SH-SY5Y (cell line): ENCODE measurements at regions not wholly inside any gene's neighbourhood (a gene's known extent, or its start where the extent isn't known, plus 50 kb on each side); places are given as distances from the start of the nearest gene placed in this dataset.

ENCODE experiments used
- GATA2 ChIP-seq: IDR thresholded peaks from 2 replicates; pipeline ENCODE4 v1.6.1; 2011; ENCODE audit warnings: mild to moderate bottlenecking, low read depth, low read length
- GATA3 ChIP-seq: IDR thresholded peaks from 2 replicates; pipeline ENCODE4 v1.6.1; 2011; ENCODE audit warnings: low read depth, mild to moderate bottlenecking, low read length, moderate library complexity

DNA sequence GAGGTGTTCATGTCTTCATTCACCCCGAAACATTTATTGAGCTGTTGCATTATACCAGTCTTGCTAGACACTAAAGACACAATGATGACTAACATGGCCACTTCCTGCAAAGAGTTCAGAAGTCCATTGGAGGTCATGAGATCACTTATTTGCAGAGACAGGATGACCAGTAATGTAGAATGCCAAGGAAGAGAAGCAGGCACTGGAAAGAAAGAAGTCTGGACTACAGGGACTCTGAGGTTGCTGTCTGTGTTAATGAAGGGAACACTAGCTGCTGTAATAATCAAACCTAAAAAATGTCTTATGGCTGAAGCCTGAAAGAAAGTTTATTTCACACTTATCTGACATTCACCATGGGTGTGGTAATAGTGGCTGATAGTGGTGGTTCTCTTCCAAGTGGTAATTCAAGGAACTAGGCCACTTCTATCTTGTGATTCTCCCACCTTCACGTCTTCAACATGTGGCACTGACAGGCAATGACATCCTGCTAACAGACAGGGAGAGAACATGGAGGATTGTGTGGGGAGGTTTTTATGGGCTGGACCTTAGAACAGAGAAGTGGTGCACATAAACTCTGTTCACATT, 89.2 kb upstream of the MKLN1 start:
- no peak for TF ChIP-seq GATA3
- TF ChIP-seq GATA2: no peak

DNA sequence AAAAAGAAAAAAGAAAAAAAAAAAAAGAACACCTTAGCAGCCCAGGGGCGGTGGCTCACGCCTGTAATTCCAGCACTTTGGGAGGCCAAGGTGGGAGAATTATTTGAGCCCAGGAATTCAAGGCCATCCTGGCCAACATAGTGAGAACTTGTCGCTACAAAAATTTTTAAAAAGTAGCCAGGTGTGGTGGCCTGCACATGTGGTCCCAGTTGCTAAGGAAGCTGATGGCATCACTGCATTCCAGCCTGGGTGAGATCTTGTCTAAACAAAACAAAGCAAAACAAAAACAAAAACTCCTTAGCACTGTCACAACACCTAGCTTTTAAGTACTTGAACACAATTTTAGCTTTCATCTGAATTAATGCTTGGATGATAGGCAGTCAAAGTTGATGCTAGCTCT, 86.3 kb upstream of the MKLN1 start:
- TF ChIP-seq GATA2 (no peak), GATA3 (no peak)

DNA sequence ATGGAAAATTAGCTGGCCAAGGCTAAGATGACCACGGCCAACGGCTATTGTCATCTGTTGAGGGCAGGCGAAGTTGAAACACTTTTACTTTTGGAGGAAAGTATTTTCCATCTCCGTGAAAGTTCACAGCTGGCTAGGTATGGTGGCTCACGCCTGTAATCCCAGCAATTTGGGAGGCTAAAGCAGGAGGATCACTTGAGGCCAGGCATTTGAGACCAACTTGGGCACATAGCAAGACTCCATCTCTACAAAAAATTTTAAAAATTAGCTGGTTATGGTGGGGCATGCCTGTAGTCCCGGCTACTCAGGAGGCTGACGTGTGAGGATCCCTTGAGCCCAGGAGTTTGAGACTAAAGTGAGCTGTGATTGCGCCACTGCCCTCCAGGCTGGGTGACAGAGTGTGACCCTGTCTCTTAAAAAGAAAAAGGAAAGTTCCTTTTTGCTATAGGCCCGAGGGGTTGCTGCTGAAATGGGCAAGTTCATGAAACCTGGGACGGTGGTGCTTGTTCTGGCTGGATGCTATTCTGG, 85.5 kb upstream of the MKLN1 start:
- TF ChIP-seq GATA2: no peak
- no peak for TF ChIP-seq GATA3

DNA sequence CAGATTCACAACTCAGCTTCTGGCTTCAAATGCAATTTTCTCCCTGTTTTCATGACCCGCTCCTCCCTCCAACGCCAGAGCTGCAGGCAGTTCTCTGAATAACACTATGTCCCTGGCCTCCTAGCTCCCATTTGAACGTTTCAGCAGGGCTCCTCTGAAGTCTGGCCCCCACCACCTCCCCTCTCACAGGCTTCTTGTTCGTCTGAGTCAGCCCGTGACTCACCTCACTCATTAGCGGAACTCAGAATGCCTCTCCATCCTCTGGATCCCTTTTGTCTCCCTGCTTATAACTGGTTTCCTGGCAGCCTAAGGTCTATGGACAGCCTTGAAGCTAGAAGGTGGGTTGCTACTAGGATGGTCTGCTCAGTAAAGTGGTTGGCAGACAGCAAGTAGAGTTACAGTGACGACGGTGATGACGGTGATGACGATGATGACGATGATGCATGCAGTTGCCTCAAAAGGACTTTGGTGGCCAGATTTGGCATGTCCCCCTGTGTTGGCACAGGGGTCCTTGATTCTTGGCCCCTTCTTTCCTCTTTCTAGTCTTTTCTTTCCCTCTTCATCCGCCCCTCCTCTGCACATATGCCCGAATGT, 83.3 kb upstream of the MKLN1 start:
- TF ChIP-seq GATA3 (no peak), GATA2 (no peak)

DNA sequence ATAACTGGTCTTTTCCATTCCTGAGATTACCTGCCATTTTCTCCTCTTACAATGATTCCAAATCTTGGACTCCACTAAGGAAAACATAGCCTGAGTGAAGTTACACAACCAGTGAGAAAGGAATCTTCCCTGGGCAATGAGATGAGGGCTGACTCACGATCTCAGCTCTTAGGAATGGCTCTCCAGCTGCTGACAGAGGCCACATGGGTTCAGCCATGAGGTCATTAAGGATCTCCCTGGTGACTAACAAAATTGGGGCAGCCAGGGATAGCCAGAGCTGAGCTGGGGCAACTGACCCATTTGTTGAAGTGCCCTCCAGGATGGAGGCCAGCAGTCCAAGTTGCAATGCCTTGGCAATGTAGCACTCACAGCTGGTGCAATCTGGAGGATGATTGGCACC, 78.7 kb upstream of the MKLN1 start:
- TF ChIP-seq GATA2: no peak
- TF ChIP-seq GATA3: no peak

DNA sequence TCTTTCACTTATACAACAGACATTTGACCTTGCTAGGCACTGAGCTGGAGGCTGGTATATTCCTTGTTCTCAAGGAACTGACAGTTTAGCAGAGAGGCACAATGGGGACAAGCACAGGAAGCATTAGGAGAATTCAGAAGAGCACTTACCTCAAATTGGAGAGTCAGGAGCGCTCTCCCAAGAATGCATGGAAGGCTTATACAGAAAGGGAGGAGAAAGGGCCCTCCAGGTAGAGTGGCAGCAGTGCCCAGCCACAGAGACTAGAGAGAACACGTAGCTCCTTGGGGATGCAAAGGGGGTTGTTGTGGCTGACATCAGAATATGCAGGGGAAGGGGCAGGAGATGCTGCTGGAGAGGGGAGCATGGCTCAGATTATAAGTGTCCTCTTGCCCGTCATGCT, 78.2 kb upstream of the MKLN1 start:
- no peak for TF ChIP-seq GATA3
- no peak for TF ChIP-seq GATA2

DNA sequence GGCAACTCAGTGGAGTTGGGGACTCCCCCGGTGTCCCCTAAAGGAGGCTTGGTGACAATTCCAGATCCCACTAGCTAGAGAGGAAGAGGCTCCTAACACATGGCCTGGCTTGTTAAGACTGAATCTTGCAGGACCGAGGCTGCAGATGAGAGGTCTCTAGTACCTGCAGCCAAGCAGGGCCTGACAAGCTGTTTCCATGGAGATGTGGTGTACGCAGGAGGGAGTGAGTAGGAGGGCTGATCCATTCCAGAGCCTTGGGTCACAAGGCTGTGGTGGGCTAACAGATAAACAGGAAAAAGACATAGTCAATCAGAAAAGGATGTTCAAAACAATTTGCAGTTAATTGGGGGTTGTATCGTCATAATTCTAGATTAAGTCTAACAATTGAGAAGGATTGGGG, 77.3 kb upstream of the MKLN1 start:
- TF ChIP-seq GATA3 (no peak), GATA2 (no peak)

DNA sequence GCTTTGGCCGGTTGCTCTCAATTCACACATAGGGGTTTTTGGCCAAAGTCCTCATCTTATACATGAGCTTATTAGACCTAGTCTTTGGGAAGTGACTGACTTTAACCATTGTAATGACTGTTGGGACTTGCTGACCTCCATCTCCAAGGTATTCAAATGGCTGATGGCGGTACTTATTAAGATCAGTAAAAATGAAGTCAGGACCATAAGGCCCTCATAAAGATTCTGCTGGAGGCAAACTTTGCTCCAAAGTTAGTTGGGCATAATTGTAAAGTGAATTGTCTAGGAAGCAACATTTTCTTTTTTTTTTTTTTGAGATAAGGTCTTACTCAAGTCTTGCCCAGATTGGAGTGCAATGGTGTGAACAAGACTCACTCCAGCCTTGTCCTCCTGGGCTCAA, 76.3 kb upstream of the MKLN1 start:
- no peak for TF ChIP-seq GATA3
- TF ChIP-seq GATA2: no peak

DNA sequence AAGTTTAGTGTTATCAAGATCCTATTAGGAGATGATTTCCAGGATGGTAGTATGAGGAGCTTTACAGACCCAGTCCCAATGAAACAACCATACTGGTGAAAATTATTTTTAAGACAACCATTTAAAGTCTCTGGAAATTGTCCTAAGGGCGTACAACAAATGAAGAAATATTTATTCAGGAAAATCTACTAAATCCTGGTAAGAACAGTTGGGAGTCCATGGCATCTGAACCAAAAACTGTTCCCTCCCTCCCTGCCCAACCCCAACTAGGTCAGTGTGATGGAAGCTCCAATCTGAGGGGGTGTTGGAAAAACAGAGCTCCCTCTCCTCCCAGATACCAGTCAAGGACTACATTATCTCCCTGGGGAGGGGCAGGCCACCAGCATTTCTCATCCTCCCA, 74.7 kb upstream of the MKLN1 start:
- TF ChIP-seq GATA3: no peak
- TF ChIP-seq GATA2: no peak

DNA sequence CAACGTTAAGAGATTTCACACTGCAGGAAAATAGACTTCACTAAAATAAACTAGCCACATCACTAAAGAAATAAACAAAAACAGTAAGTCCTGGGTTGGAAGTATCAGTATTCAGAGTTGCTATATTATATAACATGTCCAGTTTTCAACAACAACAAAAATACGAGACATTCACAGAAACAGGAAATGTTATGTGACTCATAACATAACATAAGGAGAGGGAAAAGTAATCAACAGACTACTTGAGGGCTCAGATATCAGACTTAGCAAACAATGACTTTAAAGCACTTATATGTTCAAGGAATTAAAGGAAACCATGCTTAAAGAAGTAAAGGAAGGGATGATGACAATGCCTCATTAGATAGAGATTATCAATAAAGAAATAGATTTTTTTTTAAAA, 73.5 kb upstream of the MKLN1 start:
- TF ChIP-seq GATA2: no peak
- TF ChIP-seq GATA3: no peak

DNA sequence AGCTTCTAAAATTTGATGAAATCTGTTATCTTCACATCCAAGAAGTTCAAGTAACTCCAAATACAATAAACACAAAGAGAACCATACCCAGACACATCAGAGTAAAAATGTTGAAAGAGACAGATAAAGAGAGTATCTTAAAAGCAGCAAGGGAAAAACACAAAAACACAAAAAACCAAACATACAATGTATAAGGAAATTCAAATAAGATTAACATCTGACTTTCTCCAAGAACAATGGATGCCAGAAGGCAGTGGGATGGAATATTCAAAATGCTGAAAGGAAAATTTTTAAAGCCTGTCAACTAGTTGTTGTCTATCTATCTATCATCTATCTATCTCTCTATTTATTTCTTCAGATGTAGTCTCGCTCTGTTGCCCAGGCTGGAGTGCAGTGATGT, 72.4 kb upstream of the MKLN1 start:
- TF ChIP-seq GATA3 (no peak), GATA2 (no peak)

DNA sequence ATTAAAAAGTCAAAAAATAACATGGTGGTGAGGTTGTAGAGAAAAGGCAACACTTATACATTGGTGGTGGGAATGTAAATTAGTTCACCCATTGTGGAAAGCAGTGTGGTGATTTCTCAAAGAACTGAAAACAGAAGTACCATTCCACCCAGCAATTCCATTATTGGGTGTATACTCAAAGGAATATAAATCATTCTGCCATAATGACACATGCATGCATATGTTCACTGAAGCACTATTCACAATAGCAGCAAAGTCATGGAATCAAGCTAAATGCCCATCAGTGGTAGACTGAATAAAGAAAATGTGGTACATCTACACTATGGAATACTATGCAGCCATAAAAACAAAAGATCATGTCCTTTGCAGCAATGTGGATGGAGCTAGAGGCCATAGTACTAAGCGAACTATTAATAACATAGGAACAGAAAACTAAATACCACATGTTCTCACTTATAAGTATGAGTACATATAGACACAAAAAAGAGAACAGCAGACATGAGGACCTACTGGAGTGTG, 66.1 kb upstream of the MKLN1 start:
- TF ChIP-seq GATA3 (no peak), GATA2 (no peak)

DNA sequence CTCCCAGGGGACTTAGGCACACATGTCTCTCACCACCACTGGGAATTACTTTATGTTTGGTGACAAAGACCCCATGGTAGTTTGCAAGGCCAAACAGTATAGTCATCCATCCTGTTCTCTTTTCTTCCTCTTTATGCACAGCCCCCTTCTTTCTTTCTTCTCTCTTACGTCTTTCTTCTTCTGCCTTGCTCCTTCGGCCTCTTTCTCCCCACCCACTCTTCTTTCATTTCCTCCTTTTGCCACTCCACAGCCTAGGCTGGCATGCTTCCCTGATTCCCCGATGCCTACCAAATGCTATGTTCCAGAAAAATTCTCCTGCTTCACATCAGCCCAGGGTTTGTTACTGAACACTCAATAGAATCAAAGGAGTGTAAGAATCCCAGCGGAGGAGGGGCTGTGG, 62.4 kb upstream of the MKLN1 start:
- TF ChIP-seq GATA2 (no peak), GATA3 (no peak)

DNA sequence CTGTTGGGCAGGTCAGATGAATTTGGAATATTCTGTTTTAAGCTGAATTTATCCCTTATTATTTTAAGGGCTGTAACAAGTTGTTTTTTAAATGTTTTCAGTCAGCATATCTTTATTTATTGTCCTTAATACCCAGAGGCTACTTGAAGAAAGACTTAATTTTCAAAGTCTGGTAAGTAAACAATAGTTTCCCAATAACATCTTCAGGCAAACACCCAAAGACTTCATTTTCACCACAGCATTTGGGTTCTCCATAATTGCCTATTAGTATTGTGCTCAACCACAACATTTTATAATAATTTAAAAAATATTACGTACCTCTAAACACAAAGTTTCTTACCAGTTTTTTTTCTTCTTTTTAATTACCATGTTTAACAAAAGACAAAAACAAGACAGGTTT, 60.0 kb upstream of the MKLN1 start:
- TF ChIP-seq GATA2 (no peak), GATA3 (no peak)

DNA sequence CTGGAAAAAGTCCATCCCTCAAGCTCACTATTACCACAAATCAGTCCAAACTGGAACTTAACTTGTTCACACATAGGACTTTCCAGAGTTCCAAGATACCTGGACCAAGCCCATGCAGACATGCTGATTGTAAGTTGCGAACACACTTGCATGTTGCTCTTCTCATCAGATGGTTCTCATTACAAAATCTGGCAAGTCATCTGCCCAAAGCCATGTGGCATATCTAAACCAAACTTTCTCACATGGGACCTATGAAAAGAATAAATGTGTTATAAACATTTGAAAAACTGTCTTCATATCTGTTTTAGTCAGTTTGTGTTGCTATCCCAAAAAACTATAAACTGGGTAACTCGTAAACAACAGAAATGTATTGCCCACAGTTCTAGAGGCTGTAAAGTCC, 58.8 kb upstream of the MKLN1 start:
- TF ChIP-seq GATA3 (no peak), GATA2 (no peak)

DNA sequence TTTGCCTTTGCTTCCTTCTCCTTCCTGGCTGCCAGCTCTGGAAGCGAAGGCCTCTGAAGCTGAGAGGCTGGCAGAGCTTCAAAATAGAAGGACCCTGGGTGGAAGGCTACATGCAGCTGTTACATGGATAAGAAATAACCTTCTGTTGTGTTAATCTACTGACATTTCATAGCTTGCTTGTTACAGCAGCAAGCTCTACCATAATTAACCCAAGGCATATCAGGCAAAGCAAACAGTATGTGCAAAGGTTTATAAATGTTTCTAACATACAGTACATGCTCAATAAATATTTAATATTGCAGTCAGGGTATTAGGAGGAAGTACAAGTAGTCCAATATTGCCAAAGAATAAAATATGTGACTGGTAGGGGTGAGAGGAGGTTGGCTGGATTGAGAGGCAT, 55.6 kb upstream of the MKLN1 start:
- TF ChIP-seq GATA2: no peak
- TF ChIP-seq GATA3: no peak

DNA sequence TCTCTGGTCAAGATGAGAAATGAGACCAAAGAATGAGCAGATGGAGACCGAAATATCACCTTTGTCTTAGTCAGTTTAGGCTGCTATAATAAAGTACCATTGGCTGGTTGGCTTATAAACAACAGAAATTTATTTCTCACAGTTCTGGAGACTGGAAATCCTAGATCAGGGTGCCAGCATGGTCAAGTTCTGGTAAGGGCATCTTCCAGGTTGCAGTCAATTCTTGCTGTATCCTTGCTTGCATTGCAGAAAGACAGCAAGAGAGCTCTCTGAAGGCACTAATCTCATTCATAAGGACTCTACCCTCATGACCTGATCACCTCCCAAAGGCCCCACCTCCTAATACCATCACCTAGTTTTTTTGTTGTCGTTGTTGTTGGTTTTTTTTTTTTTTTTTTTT, 52.7 kb upstream of the MKLN1 start:
- no peak for TF ChIP-seq GATA3
- no peak for TF ChIP-seq GATA2

DNA sequence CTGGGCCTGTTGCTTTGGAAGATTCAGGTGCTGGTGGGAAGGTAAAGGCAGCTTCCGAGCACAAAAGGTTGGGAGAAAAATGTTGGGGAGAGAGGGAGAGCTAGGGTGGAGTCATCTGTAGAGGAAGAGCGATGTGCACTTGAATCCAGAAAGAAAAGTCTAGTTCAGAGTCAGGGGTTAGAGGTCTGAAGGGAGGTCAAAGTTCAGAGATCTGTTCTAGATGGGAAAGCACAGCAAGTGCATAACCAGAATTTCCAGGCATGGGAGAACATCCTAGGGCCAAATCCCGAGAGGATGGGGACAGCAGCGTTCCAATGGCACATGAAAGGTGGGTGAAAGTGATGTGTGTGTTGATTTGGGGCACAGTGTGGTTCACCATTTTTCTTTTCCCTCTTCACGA, 51.5 kb upstream of the MKLN1 start:
- TF ChIP-seq GATA3 (no peak), GATA2 (no peak)
